ENCODE measurements at regions not wholly inside any gene's neighbourhood (a gene's known extent, or its start where the extent isn't known, plus 50 kb on each side); places are given as distances from the start of the nearest gene placed in this dataset.

GRCh38 chr5:30592833-30593232 is 600.7 kb upstream of the CDH6 start:
- DNase-seq (ENCODE audit: low read depth in 4 of 6, low spot score in 6 of 6) = no peak
- no peak overlapping the region for H3K27ac ChIP-seq (ENCODE audit: low read depth, low read length)
- H3K36me3 ChIP-seq (ENCODE audit: control insufficient read depth, insufficient read depth, low read length) = no peaks in the 10 kb centered on the region
- no CpG with 5 or more reads among the region's 3 CpGs for WGBS (ENCODE audit: insufficient coverage)
- H3K4me3 ChIP-seq (ENCODE audit: low read depth, low read length) = no peak overlapping the region
- no peaks in the 10 kb centered on the region for H3K9me3 ChIP-seq (ENCODE audit: control insufficient read depth, insufficient read depth, low read length)
- H3K27me3 ChIP-seq (ENCODE audit: control insufficient read depth, insufficient read depth, low read length) = no peaks in the 10 kb centered on the region
- H3K4me1 ChIP-seq (ENCODE audit: control insufficient read depth, insufficient read depth, low read length) = no peaks in the 10 kb centered on the region

GRCh38 chr5:30581198-30581935 is 612.1 kb upstream of the CDH6 start:
- peak in 3 of 6 donors; percentile 6 to 52 (median 46) for DNase-seq (ENCODE audit: low read depth in 4 of 6, low spot score in 6 of 6)
- Histone ChIP-seq H3K9me3 (ENCODE audit: control insufficient read depth, insufficient read depth, low read length) (no peaks in the 10 kb centered on the region), H3K27ac (ENCODE audit: low read depth, low read length) (no peak overlapping the region), H3K27me3 (ENCODE audit: control insufficient read depth, insufficient read depth, low read length) (no peaks in the 10 kb centered on the region), H3K4me1 (ENCODE audit: control insufficient read depth, insufficient read depth, low read length) (peaks cover 3% of the 10 kb centered on the region), H3K36me3 (ENCODE audit: control insufficient read depth, insufficient read depth, low read length) (no peaks in the 10 kb centered on the region), H3K4me3 (ENCODE audit: low read depth, low read length) (no peak overlapping the region)
- 54% methylated on average over 2 of the region's 8 CpGs for WGBS (ENCODE audit: insufficient coverage)

DNA sequence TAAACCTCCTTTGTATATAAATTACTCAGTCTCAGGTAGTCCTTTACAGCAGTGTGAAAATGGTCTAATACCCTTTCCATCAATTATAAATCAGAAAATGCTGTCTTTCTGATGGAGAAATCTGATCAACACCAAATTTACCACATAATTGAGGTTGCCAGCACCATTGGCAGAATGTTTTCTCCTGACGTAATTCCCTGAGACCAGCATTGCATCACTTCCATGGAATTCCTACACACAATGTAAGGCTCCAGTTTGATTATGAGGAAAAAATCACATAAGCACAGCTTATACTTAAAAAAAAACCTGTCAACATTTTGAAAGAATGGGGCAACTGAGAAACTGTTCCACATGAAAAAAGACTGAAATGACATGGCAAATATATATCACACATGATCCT is 618.7 kb upstream of the CDH6 start:
- no CpG with 5 or more reads among the region's 1 CpG for WGBS (ENCODE audit: insufficient coverage)
- Histone ChIP-seq H3K4me1 (ENCODE audit: control insufficient read depth, insufficient read depth, low read length) (no peaks in the 10 kb centered on the region), H3K4me3 (ENCODE audit: low read depth, low read length) (no peak overlapping the region), H3K27me3 (ENCODE audit: control insufficient read depth, insufficient read depth, low read length) (no peaks in the 10 kb centered on the region), H3K36me3 (ENCODE audit: control insufficient read depth, insufficient read depth, low read length) (no peaks in the 10 kb centered on the region), H3K27ac (ENCODE audit: low read depth, low read length) (no peak overlapping the region), H3K9me3 (ENCODE audit: control insufficient read depth, insufficient read depth, low read length) (no peaks in the 10 kb centered on the region)
- DNase-seq (ENCODE audit: low read depth in 4 of 6, low spot score in 6 of 6) = no peak

- no peaks in the 10 kb centered on the region for H3K36me3 ChIP-seq (ENCODE audit: control insufficient read depth, insufficient read depth, low read length)
- H3K4me1 ChIP-seq (ENCODE audit: control insufficient read depth, insufficient read depth, low read length) = no peaks in the 10 kb centered on the region
- no peaks in the 10 kb centered on the region for H3K9me3 ChIP-seq (ENCODE audit: control insufficient read depth, insufficient read depth, low read length)
- no peak overlapping the region for H3K4me3 ChIP-seq (ENCODE audit: low read depth, low read length)
- WGBS (ENCODE audit: insufficient coverage) = 50% methylated on average over 1 of the region's 1 CpG
- H3K27me3 ChIP-seq (ENCODE audit: control insufficient read depth, insufficient read depth, low read length) = no peaks in the 10 kb centered on the region
- peak in 1 of 6 donors; percentile 5 for DNase-seq (ENCODE audit: low read depth in 4 of 6, low spot score in 6 of 6)
- no peak overlapping the region for H3K27ac ChIP-seq (ENCODE audit: low read depth, low read length)
Measured at GRCh38 chr5:30572279-30572678, 621.2 kb upstream of the CDH6 start.

- H3K36me3 ChIP-seq (ENCODE audit: control insufficient read depth, insufficient read depth, low read length) = no peaks in the 10 kb centered on the region
- no peak overlapping the region for H3K27ac ChIP-seq (ENCODE audit: low read depth, low read length)
- no peaks in the 10 kb centered on the region for H3K4me1 ChIP-seq (ENCODE audit: control insufficient read depth, insufficient read depth, low read length)
- DNase-seq (ENCODE audit: low read depth in 4 of 6, low spot score in 6 of 6) = peak in 1 of 6 donors; percentile 26
- H3K27me3 ChIP-seq (ENCODE audit: control insufficient read depth, insufficient read depth, low read length) = no peaks in the 10 kb centered on the region
- H3K9me3 ChIP-seq (ENCODE audit: control insufficient read depth, insufficient read depth, low read length) = no peaks in the 10 kb centered on the region
- WGBS (ENCODE audit: insufficient coverage) = no CpG with 5 or more reads among the region's 2 CpGs
- no peak overlapping the region for H3K4me3 ChIP-seq (ENCODE audit: low read depth, low read length)
Measured at GRCh38 chr5:30561771-30562170, 631.7 kb upstream of the CDH6 start.

DNA sequence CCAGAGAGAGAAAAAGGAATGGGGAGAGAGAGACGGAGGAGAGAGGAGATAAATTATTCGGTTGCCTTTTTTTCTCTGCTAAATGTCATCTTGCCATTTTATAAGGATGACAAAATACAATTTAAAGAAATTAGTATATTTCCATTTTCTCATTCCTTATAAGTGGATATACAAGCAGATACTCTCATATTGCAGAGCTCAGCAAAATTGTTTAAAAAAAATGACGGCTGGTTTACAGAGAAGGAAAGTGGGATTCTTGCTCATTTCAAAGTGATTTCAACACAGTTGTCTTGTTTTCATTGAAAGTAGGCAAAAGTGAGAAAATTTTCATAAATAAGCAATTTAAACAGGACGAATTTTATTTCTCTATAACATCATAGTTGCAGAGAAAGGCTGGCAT is 641.9 kb upstream of the CDH6 start:
- H3K27ac ChIP-seq (ENCODE audit: low read depth, low read length) = no peak overlapping the region
- H3K9me3 ChIP-seq (ENCODE audit: control insufficient read depth, insufficient read depth, low read length) = no peaks in the 10 kb centered on the region
- no peaks in the 10 kb centered on the region for H3K36me3 ChIP-seq (ENCODE audit: control insufficient read depth, insufficient read depth, low read length)
- no CpG with 5 or more reads among the region's 4 CpGs for WGBS (ENCODE audit: insufficient coverage)
- no peaks in the 10 kb centered on the region for H3K27me3 ChIP-seq (ENCODE audit: control insufficient read depth, insufficient read depth, low read length)
- no peak overlapping the region for H3K4me3 ChIP-seq (ENCODE audit: low read depth, low read length)
- no peak for DNase-seq (ENCODE audit: low read depth in 4 of 6, low spot score in 6 of 6)
- H3K4me1 ChIP-seq (ENCODE audit: control insufficient read depth, insufficient read depth, low read length) = no peaks in the 10 kb centered on the region

GRCh38 chr5:30548580-30549305 is 644.7 kb upstream of the CDH6 start:
- no CpG with 5 or more reads among the region's 4 CpGs for WGBS (ENCODE audit: insufficient coverage)
- no peaks in the 10 kb centered on the region for H3K9me3 ChIP-seq (ENCODE audit: control insufficient read depth, insufficient read depth, low read length)

DNA sequence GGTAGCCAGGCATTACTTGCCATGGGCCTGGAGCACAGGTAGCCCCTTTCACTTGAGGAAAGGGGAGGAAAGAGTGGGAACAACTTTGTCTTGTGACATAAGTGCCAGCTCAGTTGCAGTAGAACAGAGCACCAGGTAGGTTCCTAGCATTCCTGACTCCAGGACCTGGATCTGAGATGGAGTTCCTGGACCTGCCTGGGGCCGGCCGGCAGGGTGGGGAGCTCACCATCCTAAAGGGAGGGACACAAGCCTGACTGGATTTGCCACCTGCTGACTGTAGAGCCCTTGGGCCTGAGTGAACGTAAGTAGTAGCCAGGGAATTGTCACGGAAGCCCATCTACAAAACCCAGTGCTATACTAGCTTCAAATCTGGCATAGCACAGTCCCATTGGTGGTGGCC is 653.3 kb upstream of the CDH6 start:
- H3K27ac ChIP-seq (ENCODE audit: low read depth, low read length) = no peak overlapping the region
- H3K4me1 ChIP-seq (ENCODE audit: control insufficient read depth, insufficient read depth, low read length) = peaks cover 3% of the 10 kb centered on the region
- WGBS (ENCODE audit: insufficient coverage) = 100% methylated on average over 4 of the region's 4 CpGs
- no peaks in the 10 kb centered on the region for H3K27me3 ChIP-seq (ENCODE audit: control insufficient read depth, insufficient read depth, low read length)
- DNase-seq (ENCODE audit: low read depth in 4 of 6, low spot score in 6 of 6) = no peak
- no peaks in the 10 kb centered on the region for H3K9me3 ChIP-seq (ENCODE audit: control insufficient read depth, insufficient read depth, low read length)
- no peaks in the 10 kb centered on the region for H3K36me3 ChIP-seq (ENCODE audit: control insufficient read depth, insufficient read depth, low read length)
- no peak overlapping the region for H3K4me3 ChIP-seq (ENCODE audit: low read depth, low read length)

More at GRCh38 chr5:30548580-30549305, 644.7 kb upstream of the CDH6 start:
- no peaks in the 10 kb centered on the region for H3K27me3 ChIP-seq (ENCODE audit: control insufficient read depth, insufficient read depth, low read length)
- peak in 1 of 6 donors; percentile 5 for DNase-seq (ENCODE audit: low read depth in 4 of 6, low spot score in 6 of 6)
- H3K4me1 ChIP-seq (ENCODE audit: control insufficient read depth, insufficient read depth, low read length) = no peaks in the 10 kb centered on the region
- H3K27ac ChIP-seq (ENCODE audit: low read depth, low read length) = no peak overlapping the region
- no peak overlapping the region for H3K4me3 ChIP-seq (ENCODE audit: low read depth, low read length)
- no peaks in the 10 kb centered on the region for H3K36me3 ChIP-seq (ENCODE audit: control insufficient read depth, insufficient read depth, low read length)

- H3K36me3 ChIP-seq (ENCODE audit: control insufficient read depth, insufficient read depth, low read length) = no peaks in the 10 kb centered on the region
- H3K27ac ChIP-seq (ENCODE audit: low read depth, low read length) = no peak overlapping the region
- H3K4me1 ChIP-seq (ENCODE audit: control insufficient read depth, insufficient read depth, low read length) = peaks cover 3% of the 10 kb centered on the region
- WGBS (ENCODE audit: insufficient coverage) = no CpG with 5 or more reads among the region's 4 CpGs
- H3K4me3 ChIP-seq (ENCODE audit: low read depth, low read length) = no peak overlapping the region
- no peaks in the 10 kb centered on the region for H3K9me3 ChIP-seq (ENCODE audit: control insufficient read depth, insufficient read depth, low read length)
- H3K27me3 ChIP-seq (ENCODE audit: control insufficient read depth, insufficient read depth, low read length) = no peaks in the 10 kb centered on the region
- DNase-seq (ENCODE audit: low read depth in 4 of 6, low spot score in 6 of 6) = peak in 1 of 6 donors; percentile 6
Measured at GRCh38 chr5:30539004-30539634, 654.4 kb upstream of the CDH6 start.

All from spinal cord (tissue), 9 donors.